Rectal smooth muscle tissue (tissue), 1 donor: ENCODE measurements at regions not wholly inside any gene's neighbourhood (a gene's known extent, or its start where the extent isn't known, plus 50 kb on each side); places are given as distances from the start of the nearest gene placed in this dataset.
"Not testable (repeated sequence)": the region's sequence is repeated elsewhere in the genome, so short reads cannot be mapped to it uniquely, and the experiment has no call there.

Experiments
- H3K27ac ChIP-seq: one replicate; pipeline ENCODE4 v1.7.0; 2013; ENCODE audit warnings: low read depth, low read length, inconsistent platforms
- H3K27me3 ChIP-seq: one replicate; pipeline ENCODE4 v1.7.0; 2013; ENCODE audit warnings: low read length; ENCODE audit not compliant: control insufficient read depth, insufficient read depth
- H3K36me3 ChIP-seq: one replicate; pipeline ENCODE4 v1.7.0; 2013; ENCODE audit warnings: low read length; ENCODE audit not compliant: control insufficient read depth, insufficient read depth
- H3K4me1 ChIP-seq: one replicate; pipeline ENCODE4 v1.7.0; 2013; ENCODE audit warnings: low read length; ENCODE audit not compliant: control insufficient read depth, insufficient read depth
- H3K4me3 ChIP-seq: one replicate; pipeline ENCODE4 v1.7.0; 2013; ENCODE audit warnings: low read length
- H3K9ac ChIP-seq: one replicate; pipeline ENCODE4 v1.7.0; 2013; ENCODE audit warnings: low read length

DNA sequence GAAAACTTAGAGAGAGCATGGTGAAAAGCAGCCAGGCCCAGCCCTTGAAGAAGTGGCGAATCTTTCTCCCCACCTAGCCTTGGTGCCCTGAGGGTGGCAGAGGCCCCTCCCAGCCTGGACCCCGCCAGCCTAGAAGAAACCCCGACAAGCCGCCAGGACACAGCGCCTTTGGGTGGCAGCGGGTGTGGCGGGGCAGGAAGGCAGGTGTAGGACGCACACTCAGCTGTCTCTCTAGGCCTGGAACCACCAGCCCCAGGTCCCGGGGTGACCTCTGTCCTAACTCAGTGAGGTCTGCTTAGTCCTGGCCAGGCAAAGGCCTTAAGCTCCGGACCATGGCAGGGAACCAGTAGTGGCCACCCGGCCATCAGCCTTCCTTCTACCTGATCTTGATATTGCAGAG is 178.3 kb downstream of the BARX1 start:
- Histone ChIP-seq H3K27me3 (no peaks in the 10 kb centered on the region), H3K4me3 (no peak overlapping the region), H3K4me1 (no peaks in the 10 kb centered on the region), H3K27ac (no peak overlapping the region), H3K36me3 (no peaks in the 10 kb centered on the region), H3K9ac (no peak overlapping the region)

DNA sequence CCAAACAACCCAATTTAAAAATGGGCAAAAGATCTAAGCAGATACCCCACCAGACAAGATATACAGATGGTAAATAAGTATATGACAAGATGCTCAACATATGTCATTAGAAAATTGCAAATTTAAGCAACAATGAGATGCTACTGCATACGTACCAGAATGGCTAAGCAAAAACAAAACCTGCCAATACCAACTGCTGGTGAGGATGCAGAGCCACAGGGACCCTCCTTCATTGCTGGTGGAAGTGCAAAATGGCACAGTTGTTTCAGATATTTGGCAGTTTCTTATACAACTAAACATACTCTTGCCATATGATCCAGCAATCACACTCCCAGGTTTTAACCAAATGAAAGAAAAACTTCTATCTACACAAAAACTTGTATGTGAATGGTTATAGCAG is 178.9 kb downstream of the BARX1 start:
- no peaks in the 10 kb centered on the region for H3K4me1 ChIP-seq
- H3K36me3 ChIP-seq, result no peaks in the 10 kb centered on the region
- H3K27me3 ChIP-seq, result no peaks in the 10 kb centered on the region
- no peak overlapping the region for H3K4me3 ChIP-seq
- H3K27ac ChIP-seq, result no peak overlapping the region
- no peak overlapping the region for H3K9ac ChIP-seq

DNA sequence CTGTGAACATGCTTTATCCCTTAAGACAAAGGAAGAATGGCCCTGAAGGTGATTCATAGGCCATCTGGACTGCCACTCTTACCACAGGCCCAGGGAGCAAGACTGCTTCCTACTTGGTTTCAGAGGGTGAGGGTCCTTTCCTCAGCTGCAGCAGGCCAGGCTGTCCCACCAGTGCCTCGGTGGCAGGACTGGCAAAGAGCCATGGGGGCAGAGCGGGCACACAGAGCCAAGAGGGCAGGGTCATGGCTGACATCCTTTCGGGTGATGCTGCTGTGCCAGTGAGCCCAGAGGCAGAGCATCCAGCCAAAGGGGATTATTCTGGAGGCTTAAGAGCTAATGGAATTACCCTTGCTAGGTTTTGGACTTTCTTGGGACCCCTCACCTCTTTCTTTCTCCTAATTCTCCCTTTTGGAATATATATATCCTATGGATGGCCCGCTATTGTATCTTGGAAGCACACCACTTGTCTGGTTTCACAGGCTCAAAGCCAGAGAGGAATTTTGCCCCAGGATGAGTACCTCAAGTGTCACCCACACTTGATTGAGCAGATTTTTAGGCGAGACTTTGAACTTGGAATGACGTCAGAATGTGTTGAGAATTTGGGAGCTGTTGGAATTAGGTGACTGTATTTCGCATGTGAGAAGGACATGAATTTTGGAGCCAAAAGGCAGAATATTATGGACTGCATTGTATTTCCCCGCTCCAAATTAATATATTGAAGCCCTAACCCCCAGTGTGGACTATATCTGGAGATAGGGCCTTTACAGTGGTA is 180.6 kb downstream of the BARX1 start:
- no peak overlapping the region for H3K9ac ChIP-seq
- no peak overlapping the region for H3K4me3 ChIP-seq
- no peaks in the 10 kb centered on the region for H3K36me3 ChIP-seq
- H3K27me3 ChIP-seq, result no peaks in the 10 kb centered on the region
- no peaks in the 10 kb centered on the region for H3K4me1 ChIP-seq
- H3K27ac ChIP-seq, result no peak overlapping the region

- H3K4me1 ChIP-seq, result no peaks in the 10 kb centered on the region
Measured at GRCh38 chr9:93771276-93771675, 183.9 kb downstream of the BARX1 start.

GRCh38 chr9:93761822-93762221 is 185.4 kb downstream of the PHF2 start:
- H3K4me1 ChIP-seq, result no peaks in the 10 kb centered on the region
- no peak overlapping the region for H3K4me3 ChIP-seq
- H3K9ac ChIP-seq, result no peak overlapping the region
- no peak overlapping the region for H3K27ac ChIP-seq
- H3K36me3 ChIP-seq, result no peaks in the 10 kb centered on the region
- H3K27me3 ChIP-seq, result no peaks in the 10 kb centered on the region

More at GRCh38 chr9:93771276-93771675, 183.9 kb downstream of the BARX1 start:
- Histone ChIP-seq H3K9ac (no peak overlapping the region), H3K27me3 (no peaks in the 10 kb centered on the region), H3K27ac (no peak overlapping the region), H3K4me3 (no peak overlapping the region), H3K36me3 (no peaks in the 10 kb centered on the region)

DNA sequence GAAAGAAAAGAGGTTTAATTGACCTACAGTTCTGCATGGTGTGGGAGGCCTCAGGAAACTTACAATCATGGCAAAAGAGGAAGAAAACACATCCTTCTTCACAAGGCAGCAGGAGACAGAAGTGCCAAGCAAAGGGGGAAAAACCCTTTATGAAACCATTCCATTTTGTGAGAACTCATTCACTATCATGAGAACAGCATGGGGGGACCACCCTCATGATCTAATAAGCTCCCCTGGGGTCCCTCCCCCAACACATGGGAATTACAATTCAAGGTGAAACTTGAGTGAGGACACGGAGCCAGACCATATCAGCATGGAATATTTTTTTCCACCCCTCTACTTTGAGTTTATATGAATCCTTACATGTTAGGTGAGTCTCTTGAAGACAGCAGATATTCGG is 173.7 kb downstream of the PHF2 start:
- Histone ChIP-seq H3K36me3 (no peaks in the 10 kb centered on the region), H3K4me1 (no peaks in the 10 kb centered on the region), H3K4me3 (no peak overlapping the region), H3K9ac (no peak overlapping the region), H3K27ac (no peak overlapping the region), H3K27me3 (no peaks in the 10 kb centered on the region)

DNA sequence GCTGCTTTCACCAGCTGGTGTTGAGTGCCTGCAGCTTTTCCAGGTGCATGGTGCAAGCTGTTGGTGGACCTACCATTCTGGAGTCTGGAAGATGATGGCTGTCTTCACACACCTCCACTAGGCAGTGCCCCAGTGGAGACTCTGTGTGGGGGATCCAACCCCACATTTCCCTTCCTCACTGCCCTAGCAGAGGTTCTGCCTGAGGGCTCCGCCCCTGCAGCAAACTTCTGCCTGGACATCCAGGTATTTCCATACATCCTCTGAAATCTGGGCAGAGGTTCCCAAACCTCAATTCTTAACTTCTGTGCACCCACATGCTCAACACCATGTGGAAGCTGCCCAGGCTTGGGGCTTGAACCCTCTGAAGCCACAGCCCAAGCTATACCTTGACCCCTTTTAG is 172.4 kb downstream of the PHF2 start:
- not testable (repeated sequence) for H3K36me3 ChIP-seq, H3K27ac ChIP-seq, H3K4me3 ChIP-seq, H3K27me3 ChIP-seq, H3K9ac ChIP-seq, H3K4me1 ChIP-seq

DNA sequence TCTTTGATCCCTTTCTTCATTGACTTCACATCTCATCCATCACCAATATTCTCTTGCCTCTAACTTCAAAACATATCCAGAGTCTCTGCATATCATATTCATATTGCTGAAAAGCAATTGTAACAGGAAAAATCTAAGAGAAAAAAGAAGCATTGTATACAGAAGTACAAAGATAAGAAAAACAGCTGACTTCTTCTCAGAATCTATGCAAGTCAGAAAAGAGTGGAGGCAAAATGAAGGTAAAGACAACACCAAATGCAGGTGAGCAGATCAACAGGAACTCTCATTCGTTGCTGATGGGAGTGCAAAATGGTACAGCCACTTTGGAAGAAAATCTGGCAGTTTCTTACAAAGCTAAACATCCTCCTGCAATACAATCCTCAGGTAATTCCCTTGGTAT is 155.6 kb downstream of the PHF2 start:
- H3K36me3 ChIP-seq, result no peaks in the 10 kb centered on the region
- no peak overlapping the region for H3K27ac ChIP-seq
- H3K27me3 ChIP-seq, result peaks cover 5% of the 10 kb centered on the region
- no peak overlapping the region for H3K4me3 ChIP-seq
- peaks cover 5% of the 10 kb centered on the region for H3K4me1 ChIP-seq
- no peak overlapping the region for H3K9ac ChIP-seq

DNA sequence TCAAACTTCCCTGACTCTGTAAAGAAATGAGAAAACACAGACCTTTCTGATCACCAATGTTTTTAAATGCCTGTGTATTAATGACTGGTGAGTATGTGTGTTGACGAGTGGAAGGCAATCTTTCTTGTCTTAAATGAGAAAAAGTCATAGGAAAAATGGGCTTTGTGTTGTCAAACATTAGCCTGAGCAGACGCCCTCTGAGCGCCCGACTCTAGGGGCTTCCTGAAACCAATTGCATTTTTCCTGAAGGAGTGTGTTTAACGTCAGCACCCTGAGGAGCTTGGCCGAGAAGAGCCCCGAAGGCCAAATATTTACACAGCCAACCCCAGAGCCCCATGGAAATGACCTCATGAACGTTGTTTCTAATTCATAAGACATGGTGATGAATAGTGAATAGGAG is 154.3 kb downstream of the PHF2 start:
- H3K4me1 ChIP-seq, result peaks cover 6% of the 10 kb centered on the region
- no peak overlapping the region for H3K27ac ChIP-seq
- no peaks in the 10 kb centered on the region for H3K36me3 ChIP-seq
- peaks cover 7% of the 10 kb centered on the region for H3K27me3 ChIP-seq
- no peak overlapping the region for H3K4me3 ChIP-seq
- H3K9ac ChIP-seq, result no peak overlapping the region

DNA sequence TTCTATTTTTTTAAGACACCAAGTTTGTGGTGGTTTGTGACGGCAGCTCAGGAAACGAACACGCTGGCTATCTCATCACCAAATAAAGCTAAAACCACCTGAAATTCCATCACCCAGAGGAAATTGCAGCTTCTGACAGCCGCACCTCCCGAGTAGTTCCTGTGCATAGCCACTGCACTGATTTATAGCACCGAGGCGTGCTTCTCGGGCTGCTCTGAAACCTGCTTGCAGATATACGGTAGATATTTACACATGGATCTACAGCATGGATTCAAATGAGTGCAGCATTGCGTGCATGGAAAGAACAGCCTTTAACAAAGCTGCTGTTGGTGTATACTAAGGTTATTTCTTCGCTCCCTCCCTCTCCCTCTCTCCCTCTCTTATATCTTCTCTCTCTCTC is 153.8 kb downstream of the PHF2 start:
- Histone ChIP-seq H3K4me1 (peaks cover 9% of the 10 kb centered on the region), H3K27me3 (peaks cover 7% of the 10 kb centered on the region), H3K4me3 (no peak overlapping the region), H3K9ac (no peak overlapping the region), H3K36me3 (no peaks in the 10 kb centered on the region), H3K27ac (no peak overlapping the region)
